Esophagus squamous epithelium (tissue), 4 donors: ENCODE measurements at regions not wholly inside any gene's neighbourhood (a gene's known extent, or its start where the extent isn't known, plus 50 kb on each side); places are given as distances from the start of the nearest gene placed in this dataset.

Experiments used
- CTCF ChIP-seq, 6 experiments: fragments of 450-650 bp in 4 of 6; fragments of 200-600 bp in 2 of 6; sonication (generic) in 2 of 6; IDR thresholded peaks; one replicate each; pipeline ENCODE4 v1.5.1; 2016 to 2019; ENCODE audit warnings: antibody characterized with exemption in 6 of 6, mild to moderate bottlenecking in 4 of 6, moderate library complexity in 4 of 6
- POLR2A ChIP-seq, 4 donors: fragments of 450-650 bp; IDR thresholded peaks; one replicate each; pipeline ENCODE4 v1.6.1; 2017; ENCODE audit warnings: antibody characterized with exemption in 4 of 4, mild to moderate bottlenecking in 4 of 4, moderate library complexity in 3 of 4

GRCh38 chr1:61568460-61569302 is 156.3 kb downstream of the TM2D1 start:
- no peak for TF ChIP-seq POLR2A (IDR thresholded peaks at IDR 0.05)
- no peak for TF ChIP-seq CTCF (IDR thresholded peaks at IDR 0.05)
